ENCODE measurements at regions not wholly inside any gene's neighbourhood (a gene's known extent, or its start where the extent isn't known, plus 50 kb on each side); places are given as distances from the start of the nearest gene placed in this dataset.

GRCh38 chr3:164200053-164200823 is 878.1 kb downstream of the SI start:
- TF ChIP-seq, protein P1, sequence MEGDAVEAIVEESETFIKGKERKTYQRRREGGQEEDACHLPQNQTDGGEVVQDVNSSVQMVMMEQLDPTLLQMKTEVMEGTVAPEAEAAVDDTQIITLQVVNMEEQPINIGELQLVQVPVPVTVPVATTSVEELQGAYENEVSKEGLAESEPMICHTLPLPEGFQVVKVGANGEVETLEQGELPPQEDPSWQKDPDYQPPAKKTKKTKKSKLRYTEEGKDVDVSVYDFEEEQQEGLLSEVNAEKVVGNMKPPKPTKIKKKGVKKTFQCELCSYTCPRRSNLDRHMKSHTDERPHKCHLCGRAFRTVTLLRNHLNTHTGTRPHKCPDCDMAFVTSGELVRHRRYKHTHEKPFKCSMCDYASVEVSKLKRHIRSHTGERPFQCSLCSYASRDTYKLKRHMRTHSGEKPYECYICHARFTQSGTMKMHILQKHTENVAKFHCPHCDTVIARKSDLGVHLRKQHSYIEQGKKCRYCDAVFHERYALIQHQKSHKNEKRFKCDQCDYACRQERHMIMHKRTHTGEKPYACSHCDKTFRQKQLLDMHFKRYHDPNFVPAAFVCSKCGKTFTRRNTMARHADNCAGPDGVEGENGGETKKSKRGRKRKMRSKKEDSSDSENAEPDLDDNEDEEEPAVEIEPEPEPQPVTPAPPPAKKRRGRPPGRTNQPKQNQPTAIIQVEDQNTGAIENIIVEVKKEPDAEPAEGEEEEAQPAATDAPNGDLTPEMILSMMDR (IDR thresholded peaks at IDR 0.05; ENCODE audit: low read length): no peak
- TF ChIP-seq EZH2 (IDR thresholded peaks at IDR 0.05; ENCODE audit: borderline replicate concordance, low read length): no peak
